GM18520 (cell line): ENCODE measurements at regions not wholly inside any gene's neighbourhood (a gene's known extent, or its start where the extent isn't known, plus 50 kb on each side); places are given as distances from the start of the nearest gene placed in this dataset.

ENCODE experiments used
- ATAC-seq: cut with Tn5 transposase; IDR thresholded peaks from one replicate; pipeline ENCODE4 v1.9.1; 2021; ENCODE audit not compliant: unreplicated experiment

- no peak for ATAC-seq
Measured at GRCh38 chr12:74980510-74980909, 229.1 kb downstream of the KCNC2 start.

GRCh38 chr12:74981541-74981940 lies 228.1 kb downstream of the KCNC2 start:
- ATAC-seq: no peak

GRCh38 chr12:74983917-74984316 lies 225.7 kb downstream of the KCNC2 start:
- no peak for ATAC-seq

- ATAC-seq: no peak
Measured at GRCh38 chr12:74984631-74985030, 225.0 kb downstream of the KCNC2 start.

GRCh38 chr12:74985293-74985985 lies 224.2 kb downstream of the KCNC2 start:
- no peak for ATAC-seq

GRCh38 chr12:74985986-74986319 lies 223.7 kb downstream of the KCNC2 start:
- ATAC-seq: no peak

GRCh38 chr12:74988156-74988555 lies 221.5 kb downstream of the KCNC2 start:
- ATAC-seq: no peak
